A673 (cell line): ENCODE measurements at regions not wholly inside any gene's neighbourhood (a gene's known extent, or its start where the extent isn't known, plus 50 kb on each side); places are given as distances from the start of the nearest gene placed in this dataset.

Experiments used
- CTCF ChIP-seq: fragments of 300-800, 200-600 bp; sonication (generic); conservative IDR thresholded peaks from 2 replicates; pipeline ENCODE4 v1.5.1; 2017; ENCODE audit warnings: low read depth, mild to moderate bottlenecking, antibody characterized with exemption, low read length, moderate library complexity, mixed read lengths
- EZH2 ChIP-seq: fragments of 200-600 bp; sonication (generic); IDR thresholded peaks from 2 replicates; pipeline ENCODE4 v1.6.1; 2017; ENCODE audit warnings: borderline replicate concordance, low read depth, mild to moderate bottlenecking, mixed read lengths, antibody characterized with exemption, low read length; ENCODE audit not compliant: poor library complexity, severe bottlenecking

- no peak for TF ChIP-seq CTCF
- TF ChIP-seq EZH2, result no peak
Measured at GRCh38 chr4:116126794-116127193, 958.6 kb downstream of the TRAM1L1 start.
